Upper lobe of left lung (tissue), 4 donors: ENCODE measurements at regions not wholly inside any gene's neighbourhood (a gene's known extent, or its start where the extent isn't known, plus 50 kb on each side); places are given as distances from the start of the nearest gene placed in this dataset.

ENCODE experiments used
- POLR2A ChIP-seq, 4 donors: fragments of 450-650 bp; IDR thresholded peaks; one replicate each; pipeline ENCODE4 v1.5.1; 2016 to 2017; ENCODE audit warnings: antibody characterized with exemption in 4 of 4, mild to moderate bottlenecking in 2 of 4
- TF ChIP-seq, protein P1 (sequence below), 6 experiments: fragments of 450-650 bp in 4 of 6; fragments of 200-600 bp in 2 of 6; sonication (generic) in 2 of 6; IDR thresholded peaks; one replicate each; pipeline ENCODE4 v1.5.1; 2016 to 2019; ENCODE audit warnings: antibody characterized with exemption in 6 of 6

DNA sequence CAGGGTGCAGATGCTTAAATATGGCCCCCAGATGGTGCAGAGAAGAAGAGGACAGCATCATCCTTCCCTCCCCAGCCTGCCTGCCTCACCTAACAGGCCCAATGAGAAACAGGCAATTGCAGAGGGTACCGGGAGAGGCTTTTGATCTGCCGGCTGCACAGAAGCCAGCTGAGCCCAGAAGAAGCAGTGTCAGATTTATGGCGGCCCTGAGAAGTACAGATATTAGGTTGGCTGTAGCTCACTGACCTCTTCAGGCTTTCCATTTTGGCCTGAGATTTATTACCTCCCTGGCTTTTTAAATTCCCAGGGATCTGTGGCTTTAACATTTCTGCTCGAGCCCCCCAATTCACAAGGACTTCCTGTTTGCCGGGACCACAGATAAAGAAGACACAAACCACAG is 278.7 kb downstream of the EN1 start:
- no peak for TF ChIP-seq POLR2A (IDR thresholded peaks at IDR 0.05)
- TF ChIP-seq, protein P1, sequence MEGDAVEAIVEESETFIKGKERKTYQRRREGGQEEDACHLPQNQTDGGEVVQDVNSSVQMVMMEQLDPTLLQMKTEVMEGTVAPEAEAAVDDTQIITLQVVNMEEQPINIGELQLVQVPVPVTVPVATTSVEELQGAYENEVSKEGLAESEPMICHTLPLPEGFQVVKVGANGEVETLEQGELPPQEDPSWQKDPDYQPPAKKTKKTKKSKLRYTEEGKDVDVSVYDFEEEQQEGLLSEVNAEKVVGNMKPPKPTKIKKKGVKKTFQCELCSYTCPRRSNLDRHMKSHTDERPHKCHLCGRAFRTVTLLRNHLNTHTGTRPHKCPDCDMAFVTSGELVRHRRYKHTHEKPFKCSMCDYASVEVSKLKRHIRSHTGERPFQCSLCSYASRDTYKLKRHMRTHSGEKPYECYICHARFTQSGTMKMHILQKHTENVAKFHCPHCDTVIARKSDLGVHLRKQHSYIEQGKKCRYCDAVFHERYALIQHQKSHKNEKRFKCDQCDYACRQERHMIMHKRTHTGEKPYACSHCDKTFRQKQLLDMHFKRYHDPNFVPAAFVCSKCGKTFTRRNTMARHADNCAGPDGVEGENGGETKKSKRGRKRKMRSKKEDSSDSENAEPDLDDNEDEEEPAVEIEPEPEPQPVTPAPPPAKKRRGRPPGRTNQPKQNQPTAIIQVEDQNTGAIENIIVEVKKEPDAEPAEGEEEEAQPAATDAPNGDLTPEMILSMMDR (IDR thresholded peaks at IDR 0.05): no peak
